VCaP (cell line): ENCODE measurements at regions not wholly inside any gene's neighbourhood (a gene's known extent, or its start where the extent isn't known, plus 50 kb on each side); places are given as distances from the start of the nearest gene placed in this dataset.

ENCODE experiments used
- H3K27ac ChIP-seq: fragments of 450-650 bp; 2 replicates; pipeline ENCODE4 v1.5.1; 2017
- TF ChIP-seq, protein P1 (sequence below): fragments of 450-650 bp; conservative IDR thresholded peaks from 2 replicates; pipeline ENCODE4 v1.5.1; 2017; ENCODE audit warnings: mild to moderate bottlenecking, moderate library complexity

DNA sequence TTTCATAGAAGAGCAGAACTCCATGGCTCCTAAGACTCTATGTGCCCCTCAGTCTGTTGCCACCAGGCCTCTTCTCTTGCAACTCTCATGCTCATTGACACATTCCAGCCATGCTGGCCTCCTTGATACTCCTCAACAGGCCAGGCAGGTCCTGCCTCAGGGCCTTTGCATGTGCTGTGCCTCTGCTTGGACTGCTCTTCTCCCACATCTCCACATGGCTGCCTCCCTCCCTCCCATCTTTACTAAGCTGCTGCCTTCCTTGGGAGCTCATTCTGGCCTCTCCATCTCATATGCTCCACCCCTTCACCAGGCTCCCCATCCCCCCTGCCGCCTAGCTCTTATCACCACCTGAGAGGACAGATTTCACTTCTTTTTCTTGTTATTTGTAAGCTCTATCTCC lies 103.8 kb upstream of the GPR26 start:
- no peak overlapping the region for H3K27ac ChIP-seq
- TF ChIP-seq, protein P1, sequence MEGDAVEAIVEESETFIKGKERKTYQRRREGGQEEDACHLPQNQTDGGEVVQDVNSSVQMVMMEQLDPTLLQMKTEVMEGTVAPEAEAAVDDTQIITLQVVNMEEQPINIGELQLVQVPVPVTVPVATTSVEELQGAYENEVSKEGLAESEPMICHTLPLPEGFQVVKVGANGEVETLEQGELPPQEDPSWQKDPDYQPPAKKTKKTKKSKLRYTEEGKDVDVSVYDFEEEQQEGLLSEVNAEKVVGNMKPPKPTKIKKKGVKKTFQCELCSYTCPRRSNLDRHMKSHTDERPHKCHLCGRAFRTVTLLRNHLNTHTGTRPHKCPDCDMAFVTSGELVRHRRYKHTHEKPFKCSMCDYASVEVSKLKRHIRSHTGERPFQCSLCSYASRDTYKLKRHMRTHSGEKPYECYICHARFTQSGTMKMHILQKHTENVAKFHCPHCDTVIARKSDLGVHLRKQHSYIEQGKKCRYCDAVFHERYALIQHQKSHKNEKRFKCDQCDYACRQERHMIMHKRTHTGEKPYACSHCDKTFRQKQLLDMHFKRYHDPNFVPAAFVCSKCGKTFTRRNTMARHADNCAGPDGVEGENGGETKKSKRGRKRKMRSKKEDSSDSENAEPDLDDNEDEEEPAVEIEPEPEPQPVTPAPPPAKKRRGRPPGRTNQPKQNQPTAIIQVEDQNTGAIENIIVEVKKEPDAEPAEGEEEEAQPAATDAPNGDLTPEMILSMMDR = no peak

DNA sequence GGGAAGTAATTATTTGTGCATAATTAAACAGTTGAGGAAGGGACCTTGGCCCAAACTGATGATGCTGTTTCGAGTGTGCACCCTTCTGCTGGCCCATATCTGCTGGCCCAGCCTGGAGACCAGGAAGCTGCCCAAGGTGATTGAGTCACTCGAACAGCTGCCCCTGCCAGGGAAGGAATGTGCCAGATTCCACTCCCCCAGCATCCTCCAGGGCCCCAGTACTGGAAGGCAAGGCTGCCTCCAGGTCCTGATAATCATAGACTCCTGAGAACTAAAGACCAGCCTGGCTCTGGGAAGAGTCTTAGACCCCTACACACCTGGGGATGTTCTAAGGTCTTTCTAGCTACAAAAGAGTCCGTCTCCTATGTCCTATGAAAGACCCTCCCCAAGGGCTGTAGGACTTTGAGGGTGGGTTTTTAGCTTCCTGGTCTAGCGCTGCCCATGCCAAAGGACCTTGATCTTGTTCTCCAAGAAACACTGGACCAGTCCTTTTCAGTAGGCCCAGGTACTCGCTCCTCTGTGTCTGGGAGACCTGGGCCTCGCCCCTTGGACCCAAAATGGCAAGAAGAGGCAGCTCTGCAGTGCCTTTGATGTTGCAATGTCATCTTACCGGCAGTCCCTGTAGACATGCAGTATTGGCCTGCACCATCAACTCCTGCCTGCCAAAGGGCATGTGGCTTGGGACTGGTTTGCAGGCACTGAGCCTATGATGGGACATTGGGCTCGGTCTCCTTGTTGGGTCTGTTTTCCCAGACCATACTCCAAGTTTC lies 103.2 kb upstream of the GPR26 start:
- TF ChIP-seq, protein P1 = no peak

DNA sequence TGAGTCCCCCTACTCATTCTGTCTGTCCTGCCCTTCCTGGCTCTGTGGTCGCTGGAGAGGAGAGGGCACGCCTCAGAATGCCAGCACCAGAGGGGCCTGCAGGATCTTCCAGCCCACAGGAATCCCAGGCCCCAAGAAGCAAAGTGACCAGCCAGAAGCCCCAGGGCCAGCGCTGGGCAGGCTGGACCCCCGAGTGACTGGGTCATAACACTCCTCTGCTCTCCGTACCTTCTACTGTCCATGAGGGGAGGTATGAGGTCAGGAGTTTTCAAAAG lies 102.6 kb upstream of the GPR26 start:
- TF ChIP-seq, protein P1 = no peak
- H3K27ac ChIP-seq = no peak overlapping the region

More for the DNA sequence above, 103.2 kb upstream of the GPR26 start:
- no peak overlapping the region for H3K27ac ChIP-seq

DNA sequence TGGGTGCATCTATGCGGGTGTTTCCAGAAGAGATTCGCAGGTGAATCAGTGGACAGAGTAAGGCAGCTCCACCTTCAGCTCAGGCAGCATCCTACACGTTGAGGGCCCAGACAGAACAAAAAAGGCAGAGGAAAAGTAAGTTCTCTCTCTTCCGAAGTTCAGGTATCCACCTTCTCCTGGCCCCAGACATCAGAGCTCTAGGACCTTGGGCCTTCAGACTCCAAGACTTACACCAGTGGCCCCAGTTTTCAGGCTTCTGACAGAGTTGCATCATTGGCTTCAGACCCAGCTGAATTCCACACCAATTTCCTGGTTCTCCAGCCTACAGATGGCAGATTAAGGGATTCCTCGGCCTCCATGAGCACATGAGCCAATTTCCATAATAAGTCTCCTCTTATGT lies 102.2 kb upstream of the GPR26 start:
- TF ChIP-seq, protein P1 = no peak
- H3K27ac ChIP-seq = no peak overlapping the region

DNA sequence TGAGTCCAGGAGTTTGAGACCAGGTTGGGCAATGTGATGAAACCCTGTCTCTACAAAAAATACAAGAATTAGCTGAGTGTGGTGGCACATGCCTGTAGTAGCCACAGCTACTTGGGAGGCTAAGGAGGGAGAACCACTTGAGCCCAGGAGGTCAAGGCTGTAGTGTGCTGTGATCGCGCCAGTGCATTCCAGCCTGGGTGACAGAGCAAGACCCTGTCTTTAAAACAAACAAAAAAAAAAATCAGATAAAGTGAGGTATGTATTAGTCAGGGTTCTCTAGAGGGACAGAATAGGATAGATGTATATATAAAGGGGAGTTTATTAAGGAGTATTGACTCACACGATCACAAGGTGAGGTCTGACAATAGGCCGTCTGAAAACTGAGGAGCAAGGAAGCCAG lies 101.5 kb upstream of the GPR26 start:
- TF ChIP-seq, protein P1 = no peak
- no peak overlapping the region for H3K27ac ChIP-seq

DNA sequence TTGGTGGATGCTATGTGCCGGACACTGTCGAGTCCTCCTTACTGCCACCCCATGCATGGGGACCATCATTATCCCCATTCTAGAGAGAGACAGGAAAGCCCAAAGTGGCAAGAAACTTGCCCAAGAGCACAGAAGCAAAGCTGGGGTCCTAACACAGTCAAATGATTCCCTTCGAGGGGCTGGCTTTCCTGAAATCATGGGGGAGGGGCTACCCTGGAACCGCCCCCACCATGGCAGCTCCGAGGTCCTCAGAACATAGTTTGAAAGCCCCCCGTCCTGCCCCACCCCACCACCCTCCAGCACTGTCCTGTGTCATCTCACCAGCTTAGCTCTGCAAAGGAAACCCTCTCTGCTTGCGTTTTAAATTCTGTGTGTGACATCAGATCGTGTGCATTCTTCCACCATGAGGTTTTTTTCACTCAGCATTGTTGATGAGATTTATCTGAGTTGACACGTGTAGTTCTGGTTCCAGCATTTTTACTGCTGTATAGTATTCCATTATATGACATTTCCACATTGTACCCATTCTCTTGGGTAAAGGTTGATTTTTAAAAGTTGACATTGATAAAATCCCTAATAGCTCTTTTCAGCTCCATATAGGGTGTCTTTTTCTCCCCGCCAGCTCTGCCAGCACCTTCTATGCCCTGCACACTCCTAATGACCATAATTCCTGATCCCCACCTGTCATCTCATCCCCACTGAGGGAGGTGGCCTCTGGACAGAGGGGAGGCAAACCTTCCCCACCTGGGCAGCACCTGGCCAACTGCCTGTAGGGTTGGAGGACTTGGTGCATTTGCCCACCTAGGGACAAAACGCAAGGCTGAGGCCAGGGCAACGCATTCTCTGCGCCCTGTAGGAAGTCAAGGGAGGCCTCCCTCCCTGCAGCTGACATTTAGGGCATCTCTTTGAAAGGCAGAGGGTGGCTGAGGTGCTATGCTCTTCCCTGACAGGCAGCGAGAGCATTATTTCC lies 100.2 kb upstream of the GPR26 start:
- no peak overlapping the region for H3K27ac ChIP-seq
- TF ChIP-seq, protein P1 = no peak

DNA sequence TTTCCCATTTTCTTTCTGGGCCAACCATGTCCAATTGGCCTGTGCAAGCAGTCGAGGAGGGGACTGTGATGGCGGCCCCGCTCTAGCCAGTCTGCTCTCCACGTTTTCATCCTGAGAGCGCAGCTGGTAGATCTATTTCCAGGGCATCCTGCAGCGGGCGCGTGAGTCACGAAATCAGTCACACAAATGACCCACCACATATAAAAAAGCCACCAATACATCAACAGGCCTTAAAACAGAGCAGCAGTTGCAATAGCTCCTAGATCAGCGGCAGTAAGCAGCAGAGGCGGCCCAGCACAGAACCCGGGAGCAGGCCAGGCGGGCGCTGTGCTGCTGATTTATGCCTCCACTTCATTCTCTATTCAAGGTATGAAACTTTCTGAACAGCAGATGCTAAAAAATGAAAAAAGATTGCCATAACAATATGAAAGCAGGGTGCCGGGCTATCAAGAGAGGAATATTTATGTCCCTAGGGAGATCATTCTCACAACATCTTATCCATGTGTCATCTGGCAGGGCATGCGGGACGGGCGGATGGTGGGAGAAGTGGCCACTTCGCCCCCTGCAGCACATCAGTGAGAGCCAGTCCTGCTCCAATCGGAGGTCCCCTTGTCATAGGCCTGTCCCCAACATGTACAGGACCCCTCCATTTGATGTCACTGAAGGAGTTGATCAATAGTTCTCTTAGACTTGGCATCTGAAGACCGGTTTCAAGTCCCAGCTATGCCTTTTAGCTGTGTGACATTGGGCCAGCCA lies 98.0 kb upstream of the GPR26 start:
- no peak overlapping the region for H3K27ac ChIP-seq
- TF ChIP-seq, protein P1 = no peak
